HUDEP-2 (cell line): ENCODE measurements at regions not wholly inside any gene's neighbourhood (a gene's known extent, or its start where the extent isn't known, plus 50 kb on each side); places are given as distances from the start of the nearest gene placed in this dataset.

Source experiments
- DNase-seq, 76 experiments: peaks; one replicate each; lab custom pipeline; 2025; ENCODE audit not compliant: unreplicated experiment in 76 of 76; lab: John Stamatoyannopoulos, UW

- no peak for DNase-seq
These were observed 1252.1 kb downstream of the NCAM2 start for GRCh38 chr21:22250355-22250754.

DNA sequence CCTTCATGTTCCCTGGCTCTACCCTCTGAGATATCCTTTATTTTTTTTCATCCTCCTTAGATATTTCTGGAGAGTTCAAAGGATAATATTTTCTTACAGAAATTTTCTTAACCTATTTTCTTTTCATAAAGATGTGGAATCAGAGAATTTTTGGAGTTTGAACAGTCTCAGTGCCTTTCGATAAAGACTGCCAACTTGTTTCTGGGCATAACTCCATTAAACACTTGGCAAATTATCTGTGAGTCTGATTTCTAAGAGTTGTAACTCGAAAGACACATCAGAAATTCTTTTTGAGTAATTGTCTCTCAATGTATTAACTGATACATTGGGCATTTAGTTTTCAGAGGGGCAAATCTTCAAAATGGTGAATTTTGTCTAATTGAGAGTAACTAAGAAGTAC is 1255.6 kb downstream of the NCAM2 start:
- DNase-seq = no peak

- DNase-seq = no peak
These were observed 1260.6 kb downstream of the NCAM2 start for GRCh38 chr21:22258821-22259220.

GRCh38 chr21:22260274-22260673 is 1262.1 kb downstream of the NCAM2 start:
- no peak for DNase-seq

- DNase-seq = no peak
These were observed 1265.7 kb downstream of the NCAM2 start for GRCh38 chr21:22263890-22264289.

- DNase-seq = no peak
These were observed 1279.1 kb downstream of the NCAM2 start for GRCh38 chr21:22277341-22277740.

- DNase-seq = no peak
These were observed 1280.2 kb downstream of the NCAM2 start for GRCh38 chr21:22278366-22278765.

DNA sequence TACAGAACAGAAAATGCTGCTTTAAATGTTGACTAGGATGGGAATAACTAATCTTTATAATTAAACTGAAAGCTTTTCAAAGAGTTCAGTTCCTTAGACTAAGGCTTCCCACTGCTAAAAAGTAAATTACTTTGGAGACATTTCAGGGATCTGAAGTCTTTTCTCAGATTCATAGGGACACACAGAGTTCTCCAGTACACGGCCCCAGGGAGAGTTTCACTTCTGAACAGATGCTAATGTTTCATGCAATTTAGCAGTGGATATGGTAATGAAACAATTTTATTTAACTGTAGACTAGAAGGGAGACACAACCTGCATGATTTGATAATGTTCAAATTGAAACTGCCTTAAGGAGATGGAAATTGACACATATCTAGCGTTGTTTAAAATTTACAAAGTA is 1282.6 kb downstream of the NCAM2 start:
- DNase-seq = no peak

DNA sequence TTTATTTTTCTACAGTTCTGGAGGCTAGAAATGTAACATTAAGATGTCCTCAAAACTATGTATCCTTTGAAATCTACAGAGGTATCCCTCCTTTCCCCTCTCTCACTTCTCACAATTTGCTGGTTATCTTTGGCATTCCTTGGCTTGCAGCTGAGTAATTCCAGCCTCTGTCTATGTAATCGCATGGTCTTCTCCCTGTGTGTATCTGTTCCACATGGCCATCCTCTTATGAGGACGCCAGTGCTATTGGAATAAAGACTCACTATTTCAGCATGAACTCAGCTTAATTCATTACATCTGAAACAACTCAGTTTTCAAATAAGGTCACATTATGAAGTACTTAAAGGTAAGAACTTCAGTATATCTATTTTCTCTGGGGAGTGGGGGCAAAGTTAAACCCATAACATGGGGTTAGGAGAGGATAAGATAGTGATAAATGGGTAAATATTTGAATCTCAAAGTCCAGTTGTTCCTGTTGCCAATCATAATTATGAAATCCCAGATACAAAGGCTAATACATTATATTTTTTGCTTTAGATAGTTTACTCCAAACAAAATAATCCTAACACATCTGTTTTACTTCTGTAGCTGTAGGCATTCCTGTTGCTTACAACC is 1290.8 kb downstream of the NCAM2 start:
- no peak for DNase-seq

DNA sequence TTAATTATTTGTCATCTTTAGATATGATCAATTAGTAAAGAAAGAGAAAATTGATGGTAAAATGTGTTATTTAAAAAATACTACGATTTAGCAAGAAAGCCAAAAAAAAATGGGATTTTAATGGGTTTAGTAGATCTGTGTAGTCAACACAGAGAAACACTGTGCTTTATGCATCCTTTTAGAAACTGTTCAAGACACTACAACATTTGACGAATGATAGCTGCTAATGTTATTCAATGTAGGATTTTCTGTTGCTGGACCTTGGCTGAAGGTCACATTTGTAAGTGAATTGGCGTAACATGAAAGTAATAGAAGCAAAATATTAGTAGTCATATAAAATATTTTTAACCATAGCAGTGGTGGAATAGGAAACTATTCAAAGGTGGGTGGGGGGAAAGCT is 1293.9 kb downstream of the NCAM2 start:
- DNase-seq = no peak

DNA sequence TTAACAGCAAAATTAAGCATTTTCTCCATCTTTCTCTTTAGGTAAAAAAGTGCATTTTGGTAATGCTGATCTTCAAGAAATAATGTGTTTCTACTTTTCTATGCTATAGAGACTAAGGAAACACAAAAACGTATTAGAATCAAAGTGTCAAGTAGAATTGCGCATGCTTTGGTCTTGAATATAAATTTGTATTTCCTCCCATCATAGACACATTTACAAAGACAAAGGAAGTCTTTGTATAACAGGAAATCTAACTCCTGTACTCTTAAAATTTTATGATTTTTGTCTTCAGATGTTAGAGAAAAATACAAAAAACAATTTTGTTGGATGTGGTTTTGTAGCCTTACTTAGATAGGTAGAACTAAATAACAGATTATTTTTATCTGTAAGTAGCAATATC is 1299.4 kb downstream of the NCAM2 start:
- no peak for DNase-seq

DNA sequence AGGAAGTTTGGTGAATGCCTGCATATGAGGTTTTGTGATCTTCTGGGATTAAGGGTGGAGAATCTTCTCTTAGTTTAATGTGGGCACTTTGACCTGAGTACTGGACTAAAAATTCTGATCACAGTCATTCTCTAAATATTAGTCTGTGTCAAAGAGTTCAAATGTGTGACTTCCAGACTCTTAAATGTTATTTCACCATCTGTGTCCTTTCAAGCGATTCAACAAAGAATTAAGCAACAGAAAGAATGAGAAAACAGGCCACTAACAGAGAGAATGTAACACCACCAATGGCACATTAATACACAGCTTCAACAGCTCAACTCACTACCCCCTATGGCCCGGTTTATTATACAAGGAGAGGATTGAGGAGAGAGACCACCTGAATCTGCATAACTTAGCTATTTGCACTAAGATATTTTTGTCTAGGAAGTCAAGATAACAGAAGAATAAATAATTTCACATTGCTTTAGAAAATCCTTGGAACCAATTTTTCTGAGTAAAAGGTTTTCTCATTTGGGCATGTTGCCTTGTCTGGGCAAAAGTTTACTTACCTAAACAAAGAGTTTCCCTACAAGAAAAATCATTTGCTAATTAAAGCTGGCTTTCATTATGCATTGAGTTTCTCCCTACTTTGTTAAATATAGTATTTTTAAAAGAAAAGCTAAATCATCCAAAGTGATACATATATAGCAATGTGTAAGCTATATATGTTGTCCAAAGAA is 1313.7 kb downstream of the NCAM2 start:
- no peak for DNase-seq

- no peak for DNase-seq
These were observed 1316.8 kb downstream of the NCAM2 start for GRCh38 chr21:22314963-22315362.

DNA sequence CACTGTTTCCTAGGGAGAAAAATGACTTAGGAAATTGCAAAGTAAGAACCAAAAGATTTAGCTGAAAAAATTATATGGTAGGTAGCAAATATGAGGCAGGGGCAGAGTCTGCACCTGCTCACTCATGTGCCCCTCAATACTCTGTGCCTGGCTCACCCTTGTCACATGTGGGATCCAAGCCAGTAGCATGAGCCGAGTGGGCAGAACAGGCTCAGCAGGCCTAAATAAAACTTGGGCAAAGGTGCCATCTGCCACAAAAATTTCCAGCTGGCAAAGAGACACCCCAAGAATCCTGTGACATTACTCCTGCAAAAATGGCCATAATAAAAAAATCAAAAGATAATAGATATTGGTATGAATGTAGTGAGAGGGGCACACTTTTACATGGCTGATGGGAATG is 1321.2 kb downstream of the NCAM2 start:
- DNase-seq = no peak

GRCh38 chr21:22342889-22343288 is 1344.7 kb downstream of the NCAM2 start:
- DNase-seq = no peak

- no peak for DNase-seq
These were observed 1345.1 kb downstream of the NCAM2 start for GRCh38 chr21:22343303-22343702.

GRCh38 chr21:22343721-22344120 is 1345.5 kb downstream of the NCAM2 start:
- no peak for DNase-seq

- no peak for DNase-seq
These were observed 1347.4 kb downstream of the NCAM2 start for GRCh38 chr21:22345624-22346023.

- DNase-seq = no peak
These were observed 1348.4 kb downstream of the NCAM2 start for GRCh38 chr21:22346576-22346975.

GRCh38 chr21:22351076-22351475 is 1352.9 kb downstream of the NCAM2 start:
- DNase-seq = no peak

DNA sequence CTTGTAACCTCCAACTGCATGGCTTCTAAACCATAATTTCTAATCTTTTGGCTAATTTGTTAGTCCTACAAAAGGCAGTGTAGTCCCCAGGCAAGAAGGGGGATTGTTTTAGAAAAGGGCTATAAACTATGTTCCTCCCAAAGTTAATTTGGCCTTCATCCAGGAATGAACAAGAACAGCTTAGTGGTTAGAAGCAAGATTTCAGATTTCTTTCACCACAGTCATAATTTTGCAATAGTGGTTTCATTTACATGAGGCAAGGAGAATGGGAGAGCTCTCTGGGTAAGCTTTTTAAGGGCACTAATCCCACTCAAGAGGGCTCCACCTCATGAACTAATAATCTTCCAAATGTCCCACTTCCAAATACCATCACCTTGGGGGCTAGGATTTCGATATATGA is 1353.9 kb downstream of the NCAM2 start:
- DNase-seq = no peak

DNA sequence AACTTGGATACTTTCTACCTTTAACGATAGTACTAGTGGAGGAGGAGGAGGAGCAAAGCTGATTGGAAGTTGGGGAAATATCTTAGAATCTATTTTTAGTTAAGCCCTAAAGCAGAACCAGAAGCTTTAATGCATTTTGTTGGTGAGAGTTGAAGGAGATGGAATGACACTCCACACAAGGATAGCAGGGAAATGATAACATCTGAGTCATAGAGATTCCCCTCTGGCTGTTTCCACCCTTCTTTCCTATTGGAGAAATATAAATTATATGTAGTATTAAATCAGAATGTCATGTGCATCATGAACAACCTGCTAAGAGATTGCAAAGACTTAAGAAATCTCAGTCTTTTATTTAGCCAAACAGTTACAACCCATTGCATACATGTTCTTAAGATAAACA is 1357.7 kb downstream of the NCAM2 start:
- no peak for DNase-seq

- DNase-seq = no peak
These were observed 1358.5 kb downstream of the NCAM2 start for GRCh38 chr21:22356663-22357062.
